H9 (cell line): ENCODE measurements at regions not wholly inside any gene's neighbourhood (a gene's known extent, or its start where the extent isn't known, plus 50 kb on each side); places are given as distances from the start of the nearest gene placed in this dataset.

Experiments
- DNase-seq: peaks from one replicate; pipeline ENCODE4 v3.0.0-alpha.2; 2017
- H2AFZ ChIP-seq: one replicate; pipeline ENCODE4 v1.6.1; 2013; ENCODE audit warnings: mild to moderate bottlenecking, low read length, control low read depth, moderate library complexity
- H2AK5ac ChIP-seq: 2 replicates; pipeline ENCODE4 v1.6.1; 2013; ENCODE audit warnings: low read length, control low read depth, mixed read lengths; ENCODE audit not compliant: insufficient read length
- H2BK120ac ChIP-seq: one replicate; pipeline ENCODE4 v1.6.1; 2013; ENCODE audit warnings: low read depth, mild to moderate bottlenecking, low read length, control low read depth, inconsistent platforms; ENCODE audit not compliant: poor library complexity, severe bottlenecking
- H2BK12ac ChIP-seq: 2 replicates; pipeline ENCODE4 v1.6.1; 2013; ENCODE audit warnings: low read length, control low read depth, mixed read lengths, low read depth; ENCODE audit not compliant: insufficient read length
- H2BK15ac ChIP-seq: 2 replicates; pipeline ENCODE4 v1.6.1; 2013; ENCODE audit warnings: low read depth, low read length, control low read depth
- H2BK20ac ChIP-seq: one replicate; pipeline ENCODE4 v1.6.1; 2013; ENCODE audit warnings: low read depth, mild to moderate bottlenecking, low read length, control low read depth, inconsistent platforms; ENCODE audit not compliant: poor library complexity, severe bottlenecking
- H2BK5ac ChIP-seq: 2 replicates; pipeline ENCODE4 v1.6.1; 2013; ENCODE audit warnings: low read length, control low read depth, mixed read lengths; ENCODE audit not compliant: insufficient read length
- H3K14ac ChIP-seq: 2 replicates; pipeline ENCODE4 v1.6.1; 2013; ENCODE audit warnings: low read length, control low read depth; ENCODE audit not compliant: insufficient read depth
- H3K18ac ChIP-seq: 2 replicates; pipeline ENCODE4 v1.6.1; 2013; ENCODE audit warnings: low read depth, mild to moderate bottlenecking, mixed read lengths, low read length, control low read depth; ENCODE audit not compliant: insufficient read length
- H3K23ac ChIP-seq: 2 replicates; pipeline ENCODE4 v1.6.1; 2013; ENCODE audit warnings: low read length, control low read depth, mixed read lengths, low read depth; ENCODE audit not compliant: insufficient read length
- H3K23me2 ChIP-seq: 2 replicates; pipeline ENCODE4 v1.6.1; 2013; ENCODE audit warnings: low read depth, mild to moderate bottlenecking, mixed read lengths, low read length, control low read depth; ENCODE audit not compliant: insufficient read length, poor library complexity, severe bottlenecking
- H3K27ac ChIP-seq: 2 replicates; pipeline ENCODE4 v1.5.1; 2013; ENCODE audit warnings: low read length, control low read depth, mixed read lengths, low read depth; ENCODE audit not compliant: insufficient read length
- H3K27me3 ChIP-seq: 2 replicates; pipeline ENCODE4 v1.6.1; 2013; ENCODE audit warnings: low read length, control low read depth, inconsistent platforms; ENCODE audit not compliant: insufficient read depth
- H3K4ac ChIP-seq: 2 replicates; pipeline ENCODE4 v1.6.1; 2013; ENCODE audit warnings: low read depth, mild to moderate bottlenecking, control low read depth, inconsistent platforms, low read length, moderate library complexity
- H3K4me1 ChIP-seq: 2 replicates; pipeline ENCODE4 v1.6.1; 2013; ENCODE audit warnings: low read length, control low read depth, inconsistent platforms; ENCODE audit not compliant: insufficient read depth
- H3K4me2 ChIP-seq: 2 replicates; pipeline ENCODE4 v1.6.1; 2013; ENCODE audit warnings: low read length, control low read depth, mixed read lengths; ENCODE audit not compliant: insufficient read length, insufficient read depth
- H3K56ac ChIP-seq: 2 replicates; pipeline ENCODE4 v1.6.1; 2013; ENCODE audit warnings: low read depth, mild to moderate bottlenecking, mixed read lengths, low read length, control low read depth; ENCODE audit not compliant: insufficient read length
- H3K79me1 ChIP-seq: 2 replicates; pipeline ENCODE4 v1.6.1; 2013; ENCODE audit warnings: low read depth, mild to moderate bottlenecking, moderate library complexity, low read length, control low read depth, inconsistent platforms; ENCODE audit not compliant: insufficient read depth, poor library complexity, severe bottlenecking
- H3K79me2 ChIP-seq: 2 replicates; pipeline ENCODE4 v1.6.1; 2013; ENCODE audit warnings: low read length, control low read depth, inconsistent platforms; ENCODE audit not compliant: insufficient read depth
- H3K9ac ChIP-seq: 2 replicates; pipeline ENCODE4 v1.6.1; 2013; ENCODE audit warnings: low read length, control low read depth, mixed read lengths; ENCODE audit not compliant: insufficient read length; ENCODE audit errors: extremely low read depth
- H3K9me3 ChIP-seq: one replicate; pipeline ENCODE4 v1.6.1; 2013; ENCODE audit warnings: low read depth, low read length, inconsistent platforms; ENCODE audit not compliant: control insufficient read depth
- H3T11ph ChIP-seq: one replicate; pipeline ENCODE4 v1.6.1; 2013; ENCODE audit warnings: mild to moderate bottlenecking, low read length, control low read depth, inconsistent platforms
- H4K20me1 ChIP-seq: one replicate; pipeline ENCODE4 v1.6.1; 2013; ENCODE audit not compliant: control insufficient read depth, insufficient read length, insufficient read depth
- H4K5ac ChIP-seq: 2 replicates; pipeline ENCODE4 v1.6.1; 2013; ENCODE audit warnings: low read depth, mild to moderate bottlenecking, mixed read lengths, low read length, control low read depth; ENCODE audit not compliant: insufficient read length
- H4K8ac ChIP-seq: replicated peaks from 2 replicates; pipeline ENCODE4 v1.6.1; 2013; ENCODE audit warnings: low read length, control low read depth, mixed read lengths, low read depth; ENCODE audit not compliant: insufficient read length
- H4K91ac ChIP-seq: 2 replicates; pipeline ENCODE4 v1.6.1; 2013; ENCODE audit warnings: low read depth, mild to moderate bottlenecking, moderate library complexity, mixed read lengths, low read length, control low read depth; ENCODE audit not compliant: insufficient read length
- H3K27ac Mint-ChIP-seq, 3 experiments: 2 replicates in 2 of 3; 3 replicates in 1 of 3; pipeline ENCODE4 v1.8.0; 2020 to 2021; ENCODE audit warnings: mixed read lengths in 3 of 3, mild to moderate bottlenecking in 1 of 3, moderate library complexity in 1 of 3
- H3K27me3 Mint-ChIP-seq: 2 replicates; pipeline ENCODE4 v1.8.0; 2021; ENCODE audit warnings: low read depth, mild to moderate bottlenecking, moderate library complexity, mixed read lengths
- H3K36me3 Mint-ChIP-seq, 3 experiments: 2 replicates in 2 of 3; 3 replicates in 1 of 3; pipeline ENCODE4 v1.8.0; 2020 to 2021; ENCODE audit warnings: low read depth in 3 of 3, mixed read lengths in 3 of 3; ENCODE audit not compliant: insufficient read depth in 1 of 3
- H3K4me1 Mint-ChIP-seq, 2 experiments: 2 replicates each; pipeline ENCODE4 v1.8.0; 2020; ENCODE audit warnings: mixed read lengths in 2 of 2
- H3K4me3 Mint-ChIP-seq, 2 experiments: 2 replicates in 1 of 2; 3 replicates in 1 of 2; pipeline ENCODE4 v1.8.0; 2020 to 2021; ENCODE audit warnings: mild to moderate bottlenecking in 2 of 2, mixed read lengths in 2 of 2, moderate library complexity in 1 of 2
- H3K9me3 Mint-ChIP-seq, 2 experiments: 2 replicates in 1 of 2; 3 replicates in 1 of 2; pipeline ENCODE4 v1.8.0; 2020; ENCODE audit warnings: mild to moderate bottlenecking in 2 of 2, mixed read lengths in 2 of 2, moderate library complexity in 1 of 2
- CTCF ChIP-seq: fragments of 200-600 bp; sonication (generic); conservative IDR thresholded peaks from 3 replicates; pipeline ENCODE4 v1.8.0; 2021; ENCODE audit warnings: antibody characterized with exemption, mild to moderate bottlenecking
- WGBS: extraction: QIAGEN DNeasy Blood & Tissue Kit; methylation state at CpG from one replicate; pipeline ENCODE4 v1.1.7; 2013; ENCODE audit warnings: missing lambda C conversion rate, low lambda C conversion rate, mixed read lengths; ENCODE audit not compliant: insufficient read length; ENCODE audit errors: extremely low coverage; 5-methylcytosine and 5-hydroxymethylcytosine counted together

- H2BK5ac ChIP-seq, result no peak overlapping the region
- H4K20me1 ChIP-seq, result no peaks in the 10 kb centered on the region
- H3K27ac ChIP-seq, result no peak overlapping the region
- no peak overlapping the region for H2AK5ac ChIP-seq
- H3K14ac ChIP-seq, result no peak overlapping the region
- peaks cover 5% of the 10 kb centered on the region for H3K27me3 Mint-ChIP-seq
- no peak overlapping the region for H2BK12ac ChIP-seq
- H3K4me3 Mint-ChIP-seq, result no peak overlapping the region
- no peaks in the 10 kb centered on the region for H3K4me1 Mint-ChIP-seq
- H4K91ac ChIP-seq, result no peak overlapping the region
- no peak overlapping the region for H3K23ac ChIP-seq
- H2AFZ ChIP-seq, result no peak overlapping the region
- no CpG with 5 or more reads among the region's 8 CpGs for WGBS
- H4K8ac ChIP-seq, result no peak overlapping the region
- H3K23me2 ChIP-seq, result no peaks in the 10 kb centered on the region
- H3K9me3 ChIP-seq, result peaks cover 82% of the 10 kb centered on the region
- H2BK15ac ChIP-seq, result no peak overlapping the region
- H3K56ac ChIP-seq, result no peak overlapping the region
- H3K27ac Mint-ChIP-seq, result no peak overlapping the region
- H3K79me1 ChIP-seq, result no peaks in the 10 kb centered on the region
- no peaks in the 10 kb centered on the region for H3K4me1 ChIP-seq
- no peak overlapping the region for H2BK20ac ChIP-seq
- DNase-seq, result no peak
- H3K9me3 Mint-ChIP-seq, result peaks cover 87 to 92% of the 10 kb centered on the region in 2 experiments
- no peaks in the 10 kb centered on the region for H3K79me2 ChIP-seq
- H3K18ac ChIP-seq, result no peak overlapping the region
- H3K9ac ChIP-seq, result no peak overlapping the region
- H3K4me2 ChIP-seq, result no peak overlapping the region
- H3K4ac ChIP-seq, result no peak overlapping the region
- H3K36me3 Mint-ChIP-seq, result peaks cover 21 to 52% (median 27%) of the 10 kb centered on the region in 3 experiments
- no peaks in the 10 kb centered on the region for H3K27me3 ChIP-seq
- H2BK120ac ChIP-seq, result no peak overlapping the region
- no peak overlapping the region for H4K5ac ChIP-seq
- H3T11ph ChIP-seq, result no peak overlapping the region
- no peak for TF ChIP-seq CTCF
Observed at GRCh38 chr9:65411901-65412300, 126.9 kb upstream of the FOXD4L5 start.
